ENCODE measurements at regions not wholly inside any gene's neighbourhood (a gene's known extent, or its start where the extent isn't known, plus 50 kb on each side); places are given as distances from the start of the nearest gene placed in this dataset.

- Mint-ChIP-seq H3K4me3 (ENCODE audit: low read depth, unreplicated experiment) (no peak overlapping the region), H3K9me3 (ENCODE audit: low read depth, unreplicated experiment) (peaks cover 3% of the 10 kb centered on the region)
Observed at GRCh38 chr10:124210263-124210662, 116.9 kb upstream of the CHST15 start.

DNA sequence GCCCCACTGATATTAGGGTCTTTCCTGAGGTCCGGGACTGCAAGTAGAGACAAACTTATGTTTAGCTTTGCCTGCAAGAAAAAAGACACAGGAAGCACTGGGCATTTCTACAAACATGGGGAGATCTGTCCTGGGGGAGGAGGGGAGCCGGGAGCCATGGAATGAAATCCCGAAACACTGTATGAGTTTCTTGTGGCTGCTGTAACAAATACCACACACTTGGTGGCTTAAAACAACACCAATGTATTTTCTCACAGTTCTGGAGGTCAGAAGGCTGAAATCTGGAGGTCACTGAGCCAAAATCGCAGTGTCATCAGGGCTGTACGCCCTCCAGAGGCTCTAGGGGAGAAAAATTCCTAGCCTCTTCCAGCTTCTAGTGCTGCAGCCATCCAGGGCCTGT, 114.0 kb upstream of the CHST15 start:
- no peak overlapping the region for H3K27ac Mint-ChIP-seq (ENCODE audit: unreplicated experiment)
- H3K4me3 Mint-ChIP-seq (ENCODE audit: low read depth, unreplicated experiment) = no peak overlapping the region
- peaks cover 3% of the 10 kb centered on the region for H3K9me3 Mint-ChIP-seq (ENCODE audit: low read depth, unreplicated experiment)
- TF ChIP-seq, protein P1, sequence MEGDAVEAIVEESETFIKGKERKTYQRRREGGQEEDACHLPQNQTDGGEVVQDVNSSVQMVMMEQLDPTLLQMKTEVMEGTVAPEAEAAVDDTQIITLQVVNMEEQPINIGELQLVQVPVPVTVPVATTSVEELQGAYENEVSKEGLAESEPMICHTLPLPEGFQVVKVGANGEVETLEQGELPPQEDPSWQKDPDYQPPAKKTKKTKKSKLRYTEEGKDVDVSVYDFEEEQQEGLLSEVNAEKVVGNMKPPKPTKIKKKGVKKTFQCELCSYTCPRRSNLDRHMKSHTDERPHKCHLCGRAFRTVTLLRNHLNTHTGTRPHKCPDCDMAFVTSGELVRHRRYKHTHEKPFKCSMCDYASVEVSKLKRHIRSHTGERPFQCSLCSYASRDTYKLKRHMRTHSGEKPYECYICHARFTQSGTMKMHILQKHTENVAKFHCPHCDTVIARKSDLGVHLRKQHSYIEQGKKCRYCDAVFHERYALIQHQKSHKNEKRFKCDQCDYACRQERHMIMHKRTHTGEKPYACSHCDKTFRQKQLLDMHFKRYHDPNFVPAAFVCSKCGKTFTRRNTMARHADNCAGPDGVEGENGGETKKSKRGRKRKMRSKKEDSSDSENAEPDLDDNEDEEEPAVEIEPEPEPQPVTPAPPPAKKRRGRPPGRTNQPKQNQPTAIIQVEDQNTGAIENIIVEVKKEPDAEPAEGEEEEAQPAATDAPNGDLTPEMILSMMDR (IDR thresholded peaks at IDR 0.05; ENCODE audit: unreplicated experiment) = no peak
- no TSS peak for BruUV-seq (replicated peaks)
- H3K36me3 Mint-ChIP-seq (ENCODE audit: insufficient read depth, unreplicated experiment) = no peaks in the 10 kb centered on the region
- no peaks in the 10 kb centered on the region for H3K4me1 Mint-ChIP-seq (ENCODE audit: low read depth, unreplicated experiment)
- intact Hi-C loops (cut with micrococcal nuclease; ENCODE audit: unreplicated experiment) = no loop called here
- CTCF ChIA-PET = no interaction called here
- H3K27me3 Mint-ChIP-seq (ENCODE audit: unreplicated experiment) = no peaks in the 10 kb centered on the region
- DNase-seq = no peak

More at GRCh38 chr10:124210263-124210662, 116.9 kb upstream of the CHST15 start:
- Mint-ChIP-seq H3K27me3 (ENCODE audit: unreplicated experiment) (no peaks in the 10 kb centered on the region), H3K4me1 (ENCODE audit: low read depth, unreplicated experiment) (no peaks in the 10 kb centered on the region), H3K36me3 (ENCODE audit: insufficient read depth, unreplicated experiment) (no peaks in the 10 kb centered on the region), H3K27ac (ENCODE audit: unreplicated experiment) (no peak overlapping the region)
- BruUV-seq (replicated peaks) = no TSS peak
- intact Hi-C loops (cut with micrococcal nuclease; ENCODE audit: unreplicated experiment) = no loop called here
- DNase-seq = no peak
- CTCF ChIA-PET = interaction anchor here (0.6 kb wide), 1 partner anchor 65 kb away, joined by 5 read pairs; no protein-coding TSS in a partner anchor
- TF ChIP-seq, protein P1 (IDR thresholded peaks at IDR 0.05; ENCODE audit: unreplicated experiment) = no peak

DNA sequence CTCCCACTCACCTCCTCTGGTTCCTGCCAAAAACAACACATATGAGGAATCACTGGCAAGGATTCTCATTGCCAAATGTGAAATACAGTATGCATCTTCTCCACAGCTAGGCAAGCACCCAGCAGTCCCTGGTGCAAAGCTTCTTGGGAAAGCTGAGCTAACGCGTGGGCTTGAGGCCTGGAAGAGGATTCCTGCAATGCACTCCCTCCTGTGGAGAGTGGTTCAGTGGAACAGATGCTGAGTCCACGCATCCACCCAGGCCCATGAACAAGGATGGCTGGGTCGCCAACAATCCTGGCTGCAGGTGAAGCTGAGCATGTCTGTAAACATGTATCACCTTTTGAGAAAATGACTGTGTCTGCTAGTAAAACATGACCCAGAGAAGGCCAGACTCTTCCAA, 113.2 kb upstream of the CHST15 start:
- TF ChIP-seq, protein P1 (IDR thresholded peaks at IDR 0.05; ENCODE audit: unreplicated experiment) = no peak
- intact Hi-C loops (cut with micrococcal nuclease; ENCODE audit: unreplicated experiment) = no loop called here
- BruUV-seq (replicated peaks) = no TSS peak
- CTCF ChIA-PET = no interaction called here
- H3K4me3 Mint-ChIP-seq (ENCODE audit: low read depth, unreplicated experiment) = no peak overlapping the region
- no peaks in the 10 kb centered on the region for H3K4me1 Mint-ChIP-seq (ENCODE audit: low read depth, unreplicated experiment)
- peaks cover 3% of the 10 kb centered on the region for H3K9me3 Mint-ChIP-seq (ENCODE audit: low read depth, unreplicated experiment)
- DNase-seq = no peak
- no peak overlapping the region for H3K27ac Mint-ChIP-seq (ENCODE audit: unreplicated experiment)
- no peaks in the 10 kb centered on the region for H3K36me3 Mint-ChIP-seq (ENCODE audit: insufficient read depth, unreplicated experiment)
- no peaks in the 10 kb centered on the region for H3K27me3 Mint-ChIP-seq (ENCODE audit: unreplicated experiment)

DNA sequence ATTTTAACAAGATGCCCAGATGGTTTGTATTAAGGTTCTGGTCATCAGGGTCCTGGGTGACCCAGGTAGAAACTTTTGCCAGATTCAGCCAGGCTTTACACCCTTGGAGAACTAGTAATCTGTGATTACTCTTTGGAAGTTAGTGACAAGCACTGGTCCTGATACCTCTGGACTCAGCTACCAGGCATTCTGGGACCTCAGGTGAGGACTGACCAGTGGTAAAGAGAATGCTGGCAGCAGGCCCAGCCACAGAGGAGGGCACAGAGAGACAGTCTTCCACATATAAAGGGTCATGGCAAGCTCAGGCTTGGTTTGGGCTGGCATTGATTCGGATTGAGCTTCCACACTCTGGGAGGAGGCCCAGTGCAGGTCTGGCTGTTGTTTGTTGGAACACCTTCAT, 112.0 kb upstream of the CHST15 start:
- no peak overlapping the region for H3K27ac Mint-ChIP-seq (ENCODE audit: unreplicated experiment)
- intact Hi-C loops (cut with micrococcal nuclease; ENCODE audit: unreplicated experiment) = no loop called here
- DNase-seq = no peak
- H3K4me3 Mint-ChIP-seq (ENCODE audit: low read depth, unreplicated experiment) = no peak overlapping the region
- no TSS peak for BruUV-seq (replicated peaks)
- H3K9me3 Mint-ChIP-seq (ENCODE audit: low read depth, unreplicated experiment) = peaks cover 3% of the 10 kb centered on the region
- H3K36me3 Mint-ChIP-seq (ENCODE audit: insufficient read depth, unreplicated experiment) = no peaks in the 10 kb centered on the region
- peaks cover 7% of the 10 kb centered on the region for H3K27me3 Mint-ChIP-seq (ENCODE audit: unreplicated experiment)
- CTCF ChIA-PET = no interaction called here
- H3K4me1 Mint-ChIP-seq (ENCODE audit: low read depth, unreplicated experiment) = no peaks in the 10 kb centered on the region
- TF ChIP-seq, protein P1 (IDR thresholded peaks at IDR 0.05; ENCODE audit: unreplicated experiment) = no peak

Measured in Calu3 (cell line).